HCT116 (cell line): ENCODE measurements at regions not wholly inside any gene's neighbourhood (a gene's known extent, or its start where the extent isn't known, plus 50 kb on each side); places are given as distances from the start of the nearest gene placed in this dataset.

Experiments
- ATAC-seq: fragments of 200-7000 bp; cut with Tn5 transposase; 2 replicates; pipeline ENCODE4 v1.9.1; 2020; ENCODE audit warnings: mild to moderate bottlenecking, moderate library complexity
- BruUV-seq: library from RNA; stranded (reverse); fragments of 400-500 nt; replicated peaks from 2 replicates; lab custom pipeline; 2021; lab: Mats Ljungman, UMichigan
- CTCF ChIA-PET: fragments of 300-600 bp; sonication (Branson Sonifier 250); formaldehyde crosslinking; loops from one replicate; lab custom pipeline; 2021; ENCODE audit warnings: antibody characterized with exemption; lab: Charles Lee
- POLR2A ChIA-PET: fragments of 300-600, 350-600 bp; sonication (Branson Sonifier 250); formaldehyde crosslinking; loops from one replicate; lab custom pipeline; 2021; ENCODE audit warnings: antibody characterized with exemption; lab: Charles Lee
- RAD21 ChIA-PET, 2 experiments: fragments of 300-600 bp; sonication (Branson Sonifier 250); formaldehyde crosslinking; loops; one replicate each; lab custom pipeline; 2023; ENCODE audit warnings: low total read pairs in 2 of 2; ENCODE audit not compliant: uncharacterized antibody in 2 of 2, unreplicated experiment in 2 of 2, low non-redundant PET in 1 of 2; lab: Charles Lee
- DNase-seq: peaks from one replicate; pipeline ENCODE4 v3.0.0-alpha.2; 2010; ENCODE audit warnings: low read depth, low spot score
- H2AFZ ChIP-seq: fragments of 200-600 bp; shearing (Covaris generic), sonication (generic); 2 replicates; pipeline ENCODE4 v1.6.1; 2017; ENCODE audit warnings: low read depth, mixed run types, mixed read lengths, antibody characterized with exemption, low read length; ENCODE audit not compliant: poor library complexity, severe bottlenecking
- H3K27ac ChIP-seq: 2 replicates; pipeline ENCODE4 v1.5.1; 2012; ENCODE audit warnings: low read depth, low read length
- H3K27me3 ChIP-seq: fragments of 200-600 bp; sonication (generic); 2 replicates; pipeline ENCODE4 v1.6.1; 2016; ENCODE audit warnings: mixed run types, low read length, mixed read lengths; ENCODE audit not compliant: insufficient read depth
- H3K36me3 ChIP-seq, 2 experiments: fragments of 200-500 bp in 1 of 2; fragments of 200-600 bp in 1 of 2; sonication (Bioruptor generic) in 1 of 2; sonication (generic) in 1 of 2; 2 replicates each; pipeline versions ENCODE4 v1.5.1 to v1.6.1; 2014 to 2016; ENCODE audit warnings: low read length in 2 of 2, inconsistent platforms in 1 of 2, mixed read lengths in 1 of 2, mixed run types in 1 of 2; ENCODE audit not compliant: insufficient read depth in 2 of 2, control insufficient read depth in 1 of 2
- H3K4me1 ChIP-seq, 2 experiments: fragments of 200-600 bp in 1 of 2; sonication (generic) in 1 of 2; 2 replicates each; pipeline versions ENCODE4 v1.5.1 to v1.6.1; 2012 to 2017; ENCODE audit warnings: low read length in 2 of 2, inconsistent platforms in 1 of 2, mild to moderate bottlenecking in 1 of 2, mixed read lengths in 1 of 2, mixed run types in 1 of 2, moderate library complexity in 1 of 2; ENCODE audit not compliant: insufficient read depth in 2 of 2, control insufficient read depth in 1 of 2
- H3K4me2 ChIP-seq: fragments of 200-600 bp; sonication (generic); 2 replicates; pipeline ENCODE4 v1.6.1; 2017; ENCODE audit warnings: mixed run types, low read length, mixed read lengths
- H3K4me3 ChIP-seq, 2 experiments: fragments of 200-600 bp in 1 of 2; sonication (generic) in 1 of 2; replicated peaks in 1 of 2; 2 replicates each; pipeline ENCODE4 v1.5.1; 2011 to 2016; ENCODE audit warnings: low read length in 2 of 2, control low read depth in 1 of 2, low read depth in 1 of 2, mild to moderate bottlenecking in 1 of 2, mixed read lengths in 1 of 2, mixed run types in 1 of 2
- H3K79me2 ChIP-seq: fragments of 200-600 bp; sonication (generic); 2 replicates; pipeline ENCODE4 v1.6.1; 2017; ENCODE audit warnings: mild to moderate bottlenecking, mixed run types, low read length, moderate library complexity, mixed read lengths; ENCODE audit not compliant: insufficient read depth
- H3K9ac ChIP-seq: fragments of 200-600 bp; sonication (generic); 2 replicates; pipeline ENCODE4 v1.6.1; 2016; ENCODE audit warnings: low read length, mixed read lengths
- H3K9me2 ChIP-seq: fragments of 200-600 bp; sonication (generic), shearing (Covaris generic); 2 replicates; pipeline ENCODE4 v1.6.1; 2017; ENCODE audit warnings: mixed run types, mild to moderate bottlenecking, moderate library complexity; ENCODE audit not compliant: insufficient read depth
- H3K9me3 ChIP-seq, 2 experiments: fragments of 200-500 bp in 1 of 2; fragments of 200-600 bp in 1 of 2; sonication (Bioruptor generic) in 1 of 2; sonication (generic) in 1 of 2; 2 replicates each; pipeline ENCODE4 v1.6.1; 2014 to 2017; ENCODE audit warnings: low read length in 2 of 2, mixed read lengths in 2 of 2, inconsistent platforms in 1 of 2, low read depth in 1 of 2, mild to moderate bottlenecking in 1 of 2, mixed run types in 1 of 2, moderate library complexity in 1 of 2; ENCODE audit not compliant: control insufficient read depth in 1 of 2, insufficient read depth in 1 of 2
- H4K20me1 ChIP-seq: fragments of 200-600 bp; sonication (generic), shearing (Covaris generic); 2 replicates; pipeline ENCODE4 v1.6.1; 2017; ENCODE audit warnings: mixed run types, mild to moderate bottlenecking, moderate library complexity; ENCODE audit not compliant: insufficient read depth
- EZH2phosphoT487 ChIP-seq: fragments of 200-600 bp; IDR thresholded peaks from 2 replicates; pipeline ENCODE4 v1.6.1; 2018; ENCODE audit warnings: antibody characterized with exemption, borderline replicate concordance
- FOSL1 ChIP-seq: IDR thresholded peaks from 2 replicates; pipeline ENCODE4 v1.6.1; 2012; ENCODE audit warnings: low read depth
- POLR2AphosphoS5 ChIP-seq: IDR thresholded peaks from 2 replicates; pipeline ENCODE4 v1.6.1; 2011; ENCODE audit warnings: mild to moderate bottlenecking, low read depth, low read length, moderate library complexity
- SIN3A ChIP-seq: IDR thresholded peaks from 2 replicates; pipeline ENCODE4 v1.6.1; 2012; ENCODE audit warnings: low read depth
- SP1 ChIP-seq: IDR thresholded peaks from 2 replicates; pipeline ENCODE4 v1.6.1; 2012; ENCODE audit warnings: low read depth
- SRF ChIP-seq: IDR thresholded peaks from 2 replicates; pipeline ENCODE4 v1.6.1; 2012; ENCODE audit warnings: low read depth
- TCF7L2 ChIP-seq: IDR thresholded peaks from 2 replicates; pipeline ENCODE4 v1.7.0; 2011; ENCODE audit warnings: borderline replicate concordance, inconsistent platforms; ENCODE audit not compliant: insufficient read depth, insufficient read length; ENCODE audit errors: extremely low read depth
- ZBTB33 ChIP-seq: IDR thresholded peaks from 2 replicates; pipeline ENCODE4 v1.6.1; 2011; ENCODE audit warnings: mild to moderate bottlenecking, low read length, moderate library complexity; ENCODE audit not compliant: insufficient replicate concordance; ENCODE audit errors: extremely low read depth
- ZNF274 ChIP-seq: fragments of 200-500 bp; sonication (Bioruptor generic); IDR thresholded peaks from 2 replicates; pipeline ENCODE4 v1.6.1; 2014; ENCODE audit warnings: mild to moderate bottlenecking, low read depth, low read length, inconsistent platforms
- intact Hi-C: fragments of 100-400 bp; cut with micrococcal nuclease; formaldehyde crosslinking; loops from 2 replicates; pipeline ENCODE4 v1.10.0; 2022

GRCh38 chr2:216987252-216987821 lies 127.5 kb upstream of the TNP1 start:
- H3K36me3 ChIP-seq, result no peaks in the 10 kb centered on the region
- DNase-seq (no peak), ATAC-seq (no peak)
- POLR2A ChIA-PET, result no interaction called here
- peaks cover 64% of the 10 kb centered on the region for H3K27me3 ChIP-seq
- no peak overlapping the region for H3K27ac ChIP-seq
- no peak for TF ChIP-seq SP1
- TF ChIP-seq EZH2phosphoT487, result no peak
- TF ChIP-seq ZBTB33, result no peak
- no peak for TF ChIP-seq POLR2AphosphoS5
- no peak for TF ChIP-seq SIN3A
- TF ChIP-seq TCF7L2, result no peak
- TF ChIP-seq FOSL1, result no peak
- no peak for TF ChIP-seq ZNF274
- TF ChIP-seq SRF, result no peak
- RAD21 ChIA-PET, result no interaction called here
- no peak overlapping the region for H3K4me3 ChIP-seq
- BruUV-seq, result no TSS peak
- H2AFZ ChIP-seq, result no peak overlapping the region
- H3K9me3 ChIP-seq, result no peaks in the 10 kb centered on the region
- intact Hi-C loops, result no loop called here
- H3K4me2 ChIP-seq, result no peak overlapping the region
- no peak overlapping the region for H3K9ac ChIP-seq
- H4K20me1 ChIP-seq, result no peaks in the 10 kb centered on the region
- no peaks in the 10 kb centered on the region for H3K9me2 ChIP-seq
- CTCF ChIA-PET, result no interaction called here
- no peaks in the 10 kb centered on the region for H3K79me2 ChIP-seq
- H3K4me1 ChIP-seq, result no peaks in the 10 kb centered on the region
